ENCODE measurements at regions not wholly inside any gene's neighbourhood (a gene's known extent, or its start where the extent isn't known, plus 50 kb on each side); places are given as distances from the start of the nearest gene placed in this dataset.

DNA sequence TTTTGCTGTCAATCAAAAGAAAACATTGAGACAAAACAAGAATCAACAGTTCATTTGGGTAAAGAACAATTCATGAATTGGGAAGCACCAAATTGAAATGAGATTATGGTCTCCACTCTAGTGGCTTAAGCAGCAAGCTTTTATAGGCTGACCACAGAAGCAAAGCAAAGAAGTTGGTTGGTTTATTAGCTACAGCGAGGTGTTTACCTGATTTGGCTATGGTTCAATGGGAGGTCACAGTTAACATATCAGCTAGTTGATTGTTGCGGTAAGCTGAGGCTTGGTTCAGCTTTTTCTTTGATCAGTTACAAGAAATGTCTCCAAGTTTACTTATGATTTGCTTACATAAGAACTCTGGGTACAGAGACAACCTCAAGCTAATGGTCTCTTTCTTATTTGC lies 640.5 kb upstream of the GOLIM4 start:
- Histone ChIP-seq H3K36me3 (ENCODE audit: control insufficient read depth, insufficient read depth, low read length) (no peaks in the 10 kb centered on the region), H3K4me3 (ENCODE audit: low read length) (no peak overlapping the region), H3K27me3 (ENCODE audit: control insufficient read depth, insufficient read depth, low read length) (no peaks in the 10 kb centered on the region), H3K4me1 (ENCODE audit: control insufficient read depth, insufficient read depth, low read length) (no peaks in the 10 kb centered on the region), H3K27ac (ENCODE audit: low read length) (no peak overlapping the region), H3K9me3 (ENCODE audit: control insufficient read depth, low read depth, low read length) (no peaks in the 10 kb centered on the region)
- no peak for DNase-seq
- 0% methylated on average over 1 of the region's 2 CpGs for WGBS (ENCODE audit: insufficient coverage, low lambda C conversion rate)

DNA sequence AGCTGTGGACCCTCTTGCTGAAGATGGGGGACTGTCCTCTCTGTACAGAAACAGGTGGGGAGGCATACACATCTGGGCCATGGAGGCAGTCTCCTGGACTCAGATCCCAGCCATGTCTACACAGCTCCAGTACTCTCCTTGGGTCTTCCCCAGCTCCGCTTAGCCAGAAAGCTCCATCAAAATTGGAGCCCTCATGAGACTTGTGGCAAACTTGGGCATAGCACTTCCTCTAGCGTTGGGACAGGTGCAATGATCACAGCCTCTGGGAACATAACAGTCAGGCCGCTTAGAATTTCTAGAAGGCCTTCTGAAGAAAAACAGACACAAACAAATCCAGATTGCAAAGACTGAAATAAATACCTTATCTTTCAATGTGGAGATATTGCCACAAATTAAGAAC lies 634.3 kb upstream of the GOLIM4 start:
- Histone ChIP-seq H3K27me3 (ENCODE audit: control insufficient read depth, insufficient read depth, low read length) (no peaks in the 10 kb centered on the region), H3K4me1 (ENCODE audit: control insufficient read depth, insufficient read depth, low read length) (no peaks in the 10 kb centered on the region), H3K9me3 (ENCODE audit: control insufficient read depth, low read depth, low read length) (no peaks in the 10 kb centered on the region), H3K36me3 (ENCODE audit: control insufficient read depth, insufficient read depth, low read length) (no peaks in the 10 kb centered on the region), H3K27ac (ENCODE audit: low read length) (no peak overlapping the region), H3K4me3 (ENCODE audit: low read length) (no peak overlapping the region)
- no peak for DNase-seq
- WGBS (ENCODE audit: insufficient coverage, low lambda C conversion rate), result 100% methylated on average over 2 of the region's 3 CpGs

DNA sequence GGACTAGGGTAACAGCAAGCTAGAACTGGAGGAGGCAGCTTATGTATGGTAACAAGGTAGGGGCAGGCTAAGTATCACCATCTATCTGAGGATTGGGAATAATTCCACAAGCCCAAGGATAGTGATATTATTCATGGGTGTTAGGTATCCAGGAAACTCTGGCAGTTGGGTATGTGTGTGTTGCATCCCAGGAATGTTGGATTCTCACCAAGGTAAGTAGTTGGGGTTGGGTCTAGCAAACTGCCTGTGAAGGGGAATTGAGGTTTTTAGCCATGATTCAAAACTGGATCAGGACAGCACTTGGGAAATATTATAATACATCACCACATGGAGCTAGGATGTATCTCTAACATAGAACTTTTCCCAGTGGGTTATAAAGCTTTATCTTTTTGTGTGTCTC lies 626.4 kb upstream of the GOLIM4 start:
- Histone ChIP-seq H3K27me3 (ENCODE audit: control insufficient read depth, insufficient read depth, low read length) (no peaks in the 10 kb centered on the region), H3K9me3 (ENCODE audit: control insufficient read depth, low read depth, low read length) (no peaks in the 10 kb centered on the region), H3K4me1 (ENCODE audit: control insufficient read depth, insufficient read depth, low read length) (no peaks in the 10 kb centered on the region), H3K36me3 (ENCODE audit: control insufficient read depth, insufficient read depth, low read length) (no peaks in the 10 kb centered on the region), H3K4me3 (ENCODE audit: low read length) (no peak overlapping the region), H3K27ac (ENCODE audit: low read length) (no peak overlapping the region)
- no peak for DNase-seq

DNA sequence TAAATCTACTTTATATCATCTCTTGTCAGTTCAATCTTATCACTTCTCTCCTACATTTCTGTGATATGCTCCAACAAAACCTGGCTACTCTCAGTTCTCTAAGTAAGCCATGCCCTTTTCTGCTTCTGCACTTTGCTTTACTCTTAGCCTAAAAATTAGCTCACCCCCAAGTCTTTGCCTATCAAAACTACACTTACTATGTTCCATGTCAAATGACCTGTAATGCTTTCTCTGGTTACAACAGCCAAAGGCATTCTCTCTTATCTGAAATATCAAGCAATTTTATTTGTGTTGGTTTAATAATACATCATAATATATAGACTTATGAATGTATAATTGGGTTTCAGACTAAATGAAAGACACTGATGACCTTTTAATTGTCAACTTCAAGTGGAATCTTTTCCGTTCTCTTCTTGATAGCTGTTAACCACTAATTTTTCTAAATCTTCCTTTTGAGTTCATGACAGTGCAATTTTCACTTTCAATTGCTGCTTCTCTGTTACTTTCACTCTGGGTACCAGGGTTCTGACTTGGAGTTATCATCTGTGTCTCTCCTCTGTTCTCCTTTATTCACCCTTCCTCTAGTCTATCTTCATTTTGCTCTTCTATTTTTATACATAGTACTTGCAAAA lies 619.0 kb upstream of the GOLIM4 start:
- no peaks in the 10 kb centered on the region for H3K27me3 ChIP-seq (ENCODE audit: control insufficient read depth, insufficient read depth, low read length)
- H3K4me1 ChIP-seq (ENCODE audit: control insufficient read depth, insufficient read depth, low read length), result no peaks in the 10 kb centered on the region
- H3K27ac ChIP-seq (ENCODE audit: low read length), result no peak overlapping the region
- H3K36me3 ChIP-seq (ENCODE audit: control insufficient read depth, insufficient read depth, low read length), result no peaks in the 10 kb centered on the region
- DNase-seq, result no peak
- no peak overlapping the region for H3K4me3 ChIP-seq (ENCODE audit: low read length)
- WGBS (ENCODE audit: insufficient coverage, low lambda C conversion rate), result 100% methylated on average over 1 of the region's 1 CpG
- no peaks in the 10 kb centered on the region for H3K9me3 ChIP-seq (ENCODE audit: control insufficient read depth, low read depth, low read length)

DNA sequence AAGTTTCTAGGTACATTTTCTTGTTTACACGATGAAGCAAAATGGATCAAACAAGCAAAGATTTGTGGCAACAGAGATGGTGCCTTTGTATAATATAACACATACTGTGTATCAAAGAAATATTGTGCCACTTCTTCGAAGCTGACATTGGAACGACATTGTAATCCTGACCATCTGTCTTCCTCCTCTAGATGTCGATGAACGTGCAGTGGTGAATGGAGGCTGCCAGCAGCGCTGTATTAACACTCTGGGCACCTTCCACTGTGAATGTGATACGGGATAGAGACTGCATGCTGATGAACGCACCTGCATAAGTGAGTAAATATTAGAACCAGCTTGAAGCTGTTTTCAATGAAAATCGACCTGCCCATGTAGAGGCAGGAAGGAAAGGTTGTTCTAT lies 613.3 kb upstream of the GOLIM4 start:
- no peak for DNase-seq
- Histone ChIP-seq H3K27me3 (ENCODE audit: control insufficient read depth, insufficient read depth, low read length) (no peaks in the 10 kb centered on the region), H3K36me3 (ENCODE audit: control insufficient read depth, insufficient read depth, low read length) (no peaks in the 10 kb centered on the region), H3K4me3 (ENCODE audit: low read length) (no peak overlapping the region), H3K9me3 (ENCODE audit: control insufficient read depth, low read depth, low read length) (no peaks in the 10 kb centered on the region), H3K27ac (ENCODE audit: low read length) (no peak overlapping the region), H3K4me1 (ENCODE audit: control insufficient read depth, insufficient read depth, low read length) (no peaks in the 10 kb centered on the region)
- 70% methylated on average over 2 of the region's 9 CpGs for WGBS (ENCODE audit: insufficient coverage, low lambda C conversion rate)

DNA sequence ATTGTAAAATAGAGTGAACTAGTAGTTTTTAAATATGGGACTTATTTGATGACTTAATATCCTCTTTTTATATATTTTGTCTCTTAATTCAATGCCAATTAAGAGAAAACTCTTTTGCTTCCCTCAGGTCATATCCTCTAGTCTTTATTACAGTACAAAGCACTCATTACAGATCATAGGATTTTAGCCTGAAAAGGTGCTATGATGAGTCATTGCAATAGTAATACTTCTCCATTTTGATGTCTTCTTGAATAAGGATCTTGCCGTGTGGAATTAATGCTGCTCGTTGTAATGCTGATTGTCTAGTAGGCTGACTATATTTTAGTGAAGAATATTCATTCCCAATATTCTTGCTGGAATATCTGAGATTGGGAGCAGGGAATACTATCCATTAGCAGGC lies 612.2 kb upstream of the GOLIM4 start:
- Histone ChIP-seq H3K27ac (ENCODE audit: low read length) (no peak overlapping the region), H3K27me3 (ENCODE audit: control insufficient read depth, insufficient read depth, low read length) (no peaks in the 10 kb centered on the region), H3K4me1 (ENCODE audit: control insufficient read depth, insufficient read depth, low read length) (no peaks in the 10 kb centered on the region), H3K36me3 (ENCODE audit: control insufficient read depth, insufficient read depth, low read length) (no peaks in the 10 kb centered on the region), H3K4me3 (ENCODE audit: low read length) (no peak overlapping the region), H3K9me3 (ENCODE audit: control insufficient read depth, low read depth, low read length) (no peaks in the 10 kb centered on the region)
- DNase-seq, result no peak
- WGBS (ENCODE audit: insufficient coverage, low lambda C conversion rate), result no CpG with 5 or more reads among the region's 2 CpGs

DNA sequence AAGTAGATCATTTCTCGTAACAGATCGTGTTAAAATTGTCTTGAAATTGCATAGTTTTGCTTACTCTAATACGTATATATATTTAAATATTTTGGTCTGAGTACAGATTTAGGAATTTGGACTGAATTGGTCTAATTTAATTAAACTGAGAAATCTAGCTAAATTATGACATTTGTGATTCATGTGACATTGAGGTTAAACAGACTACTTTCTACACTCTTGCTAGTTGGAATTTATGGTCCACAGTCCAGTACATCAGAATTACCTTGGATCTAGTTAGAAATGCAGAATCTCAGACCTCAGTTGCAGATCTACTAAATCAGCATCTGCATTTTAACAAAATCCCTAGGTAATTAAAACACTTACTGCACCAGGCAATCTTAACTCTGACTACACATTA lies 609.7 kb upstream of the GOLIM4 start:
- Histone ChIP-seq H3K9me3 (ENCODE audit: control insufficient read depth, low read depth, low read length) (no peaks in the 10 kb centered on the region), H3K36me3 (ENCODE audit: control insufficient read depth, insufficient read depth, low read length) (no peaks in the 10 kb centered on the region), H3K4me1 (ENCODE audit: control insufficient read depth, insufficient read depth, low read length) (no peaks in the 10 kb centered on the region), H3K27ac (ENCODE audit: low read length) (no peak overlapping the region), H3K4me3 (ENCODE audit: low read length) (no peak overlapping the region), H3K27me3 (ENCODE audit: control insufficient read depth, insufficient read depth, low read length) (no peaks in the 10 kb centered on the region)
- DNase-seq, result no peak
- 93% methylated on average over 2 of the region's 3 CpGs for WGBS (ENCODE audit: insufficient coverage, low lambda C conversion rate)

DNA sequence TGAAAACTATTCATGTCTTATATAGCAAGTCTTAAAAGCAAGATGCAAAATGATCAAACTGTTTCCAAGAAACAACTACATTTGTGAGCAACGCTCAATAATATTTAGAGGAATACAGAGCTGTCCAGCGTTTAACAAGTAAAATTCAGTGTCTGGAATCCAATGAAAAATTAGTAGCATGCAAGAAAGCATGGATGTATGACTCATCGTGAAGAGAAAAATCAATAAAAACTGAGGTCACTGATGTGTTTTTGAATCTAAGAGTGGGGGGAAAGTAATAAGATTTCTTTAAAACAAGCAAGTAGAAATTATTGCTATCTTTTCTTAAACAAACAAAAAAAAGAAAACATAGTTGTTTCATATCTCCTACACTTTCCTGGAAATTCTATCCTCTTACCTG lies 600.3 kb upstream of the GOLIM4 start:
- Histone ChIP-seq H3K36me3 (ENCODE audit: control insufficient read depth, insufficient read depth, low read length) (no peaks in the 10 kb centered on the region), H3K27ac (ENCODE audit: low read length) (no peak overlapping the region), H3K27me3 (ENCODE audit: control insufficient read depth, insufficient read depth, low read length) (no peaks in the 10 kb centered on the region), H3K4me1 (ENCODE audit: control insufficient read depth, insufficient read depth, low read length) (no peaks in the 10 kb centered on the region), H3K9me3 (ENCODE audit: control insufficient read depth, low read depth, low read length) (no peaks in the 10 kb centered on the region), H3K4me3 (ENCODE audit: low read length) (no peak overlapping the region)
- no peak for DNase-seq
- 65% methylated on average over 2 of the region's 3 CpGs for WGBS (ENCODE audit: insufficient coverage, low lambda C conversion rate)

DNA sequence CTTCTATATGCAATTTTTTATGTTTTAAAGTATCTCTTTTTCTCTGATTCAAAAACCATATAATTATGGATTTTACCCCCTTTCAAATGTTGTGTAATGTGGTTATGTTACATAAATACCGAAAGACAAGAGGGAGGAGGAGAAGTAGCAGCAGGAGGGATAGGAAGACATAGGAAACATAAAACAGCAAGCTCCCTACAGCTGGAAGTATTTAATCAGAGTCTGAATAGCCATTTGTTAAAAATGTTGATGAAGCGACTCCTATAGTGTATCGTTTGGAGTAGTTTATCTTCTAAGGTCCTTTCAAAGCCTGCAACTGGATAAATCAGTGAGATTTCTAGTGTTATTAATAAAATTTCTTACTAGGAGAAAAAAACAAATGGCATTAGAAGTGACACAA lies 598.1 kb upstream of the GOLIM4 start:
- Histone ChIP-seq H3K4me3 (ENCODE audit: low read length) (no peak overlapping the region), H3K9me3 (ENCODE audit: control insufficient read depth, low read depth, low read length) (no peaks in the 10 kb centered on the region), H3K36me3 (ENCODE audit: control insufficient read depth, insufficient read depth, low read length) (no peaks in the 10 kb centered on the region), H3K27me3 (ENCODE audit: control insufficient read depth, insufficient read depth, low read length) (no peaks in the 10 kb centered on the region), H3K4me1 (ENCODE audit: control insufficient read depth, insufficient read depth, low read length) (no peaks in the 10 kb centered on the region), H3K27ac (ENCODE audit: low read length) (no peak overlapping the region)
- 60% methylated on average over 3 of the region's 3 CpGs for WGBS (ENCODE audit: insufficient coverage, low lambda C conversion rate)
- no peak for DNase-seq

DNA sequence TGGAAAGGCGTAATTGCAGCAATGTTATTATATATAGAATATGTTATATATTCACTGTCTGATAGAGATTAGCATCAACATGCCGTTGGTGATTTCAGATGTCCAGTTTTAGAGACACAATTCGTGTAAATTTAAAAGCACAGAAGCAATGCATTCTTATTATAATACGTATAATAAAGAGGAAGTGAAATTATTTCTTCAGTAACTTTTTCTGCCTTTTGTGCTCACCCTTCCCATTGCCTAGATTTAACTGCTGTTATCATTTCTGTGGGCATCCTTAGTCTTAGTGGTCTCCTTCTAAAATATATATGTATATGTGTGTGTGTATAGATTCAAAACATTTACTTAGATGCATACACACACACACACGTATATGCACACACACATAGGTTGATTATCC lies 592.5 kb upstream of the GOLIM4 start:
- Histone ChIP-seq H3K27ac (ENCODE audit: low read length) (no peak overlapping the region), H3K4me3 (ENCODE audit: low read length) (no peak overlapping the region), H3K4me1 (ENCODE audit: control insufficient read depth, insufficient read depth, low read length) (no peaks in the 10 kb centered on the region), H3K9me3 (ENCODE audit: control insufficient read depth, low read depth, low read length) (no peaks in the 10 kb centered on the region), H3K27me3 (ENCODE audit: control insufficient read depth, insufficient read depth, low read length) (no peaks in the 10 kb centered on the region), H3K36me3 (ENCODE audit: control insufficient read depth, insufficient read depth, low read length) (no peaks in the 10 kb centered on the region)
- 89% methylated on average over 3 of the region's 5 CpGs for WGBS (ENCODE audit: insufficient coverage, low lambda C conversion rate)
- DNase-seq, result no peak

DNA sequence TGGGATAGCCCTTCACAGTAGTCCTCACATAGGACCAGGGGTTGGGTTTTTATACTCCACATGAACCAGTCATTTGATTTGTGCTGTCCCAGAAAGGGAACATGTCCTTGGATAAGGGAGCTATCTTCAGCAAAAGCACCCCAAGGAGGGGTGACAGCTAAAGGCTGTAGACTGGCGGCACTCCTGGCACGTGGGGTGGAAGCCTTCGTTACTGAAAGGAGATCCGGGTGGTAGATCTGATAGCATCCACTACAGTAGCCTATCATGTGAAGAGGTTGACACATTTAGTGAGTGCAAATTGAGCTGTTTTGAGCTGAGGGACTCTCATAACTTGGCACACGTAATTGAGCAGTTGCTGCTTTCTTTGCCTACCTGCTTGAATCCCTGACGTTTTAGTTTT lies 588.8 kb upstream of the GOLIM4 start:
- Histone ChIP-seq H3K36me3 (ENCODE audit: control insufficient read depth, insufficient read depth, low read length) (no peaks in the 10 kb centered on the region), H3K9me3 (ENCODE audit: control insufficient read depth, low read depth, low read length) (no peaks in the 10 kb centered on the region), H3K27me3 (ENCODE audit: control insufficient read depth, insufficient read depth, low read length) (no peaks in the 10 kb centered on the region), H3K4me3 (ENCODE audit: low read length) (no peak overlapping the region), H3K4me1 (ENCODE audit: control insufficient read depth, insufficient read depth, low read length) (no peaks in the 10 kb centered on the region), H3K27ac (ENCODE audit: low read length) (no peak overlapping the region)
- 100% methylated on average over 2 of the region's 6 CpGs for WGBS (ENCODE audit: insufficient coverage, low lambda C conversion rate)
- DNase-seq, result no peak

All from large intestine (tissue), 3 donors.